Kidney tubule cell (primary cell): ENCODE measurements at regions not wholly inside any gene's neighbourhood (a gene's known extent, or its start where the extent isn't known, plus 50 kb on each side); places are given as distances from the start of the nearest gene placed in this dataset.

Source experiments
- DNase-seq: peaks from one replicate; pipeline ENCODE4 v3.0.0-alpha.2; 2018; ENCODE audit warnings: low spot score

GRCh38 chr11:69393178-69393832 is 88.2 kb upstream of the LINC01488 start:
- no peak for DNase-seq

GRCh38 chr11:69393865-69394233 is 87.6 kb upstream of the LINC01488 start:
- no peak for DNase-seq

GRCh38 chr11:69394234-69394868 is 87.1 kb upstream of the LINC01488 start:
- DNase-seq = no peak

GRCh38 chr11:69394869-69395246 is 86.6 kb upstream of the LINC01488 start:
- no peak for DNase-seq

- no peak for DNase-seq
Measured at GRCh38 chr11:69395287-69395686, 86.2 kb upstream of the LINC01488 start.

GRCh38 chr11:69396051-69396947 is 85.2 kb upstream of the LINC01488 start:
- DNase-seq = no peak

- DNase-seq = no peak
Measured at GRCh38 chr11:69396948-69397307, 84.5 kb upstream of the LINC01488 start.

- DNase-seq = peak; percentile 39
Measured at GRCh38 chr11:69397732-69398131, 83.7 kb upstream of the LINC01488 start.

GRCh38 chr11:69398529-69399492 is 82.7 kb upstream of the LINC01488 start:
- peak; percentile 74 for DNase-seq

GRCh38 chr11:69400140-69400539 is 81.3 kb upstream of the LINC01488 start:
- DNase-seq = no peak

GRCh38 chr11:69400771-69401590 is 80.5 kb upstream of the LINC01488 start:
- no peak for DNase-seq

GRCh38 chr11:69401715-69402114 is 79.7 kb upstream of the LINC01488 start:
- no peak for DNase-seq

GRCh38 chr11:69402251-69402887 is 79.1 kb upstream of the LINC01488 start:
- no peak for DNase-seq

GRCh38 chr11:69403556-69404215 is 77.8 kb upstream of the LINC01488 start:
- DNase-seq = peak; percentile 23

- DNase-seq = no peak
Measured at GRCh38 chr11:69406060-69406459, 75.4 kb upstream of the LINC01488 start.

GRCh38 chr11:69409812-69410645 is 71.4 kb upstream of the LINC01488 start:
- DNase-seq = peak; percentile 43

- no peak for DNase-seq
Measured at GRCh38 chr11:69411257-69411924, 70.1 kb upstream of the LINC01488 start.

GRCh38 chr11:69413015-69413801 is 68.3 kb upstream of the LINC01488 start:
- no peak for DNase-seq
